HepG2 (cell line): ENCODE measurements at regions not wholly inside any gene's neighbourhood (a gene's known extent, or its start where the extent isn't known, plus 50 kb on each side); places are given as distances from the start of the nearest gene placed in this dataset.

Experiments used
- ATAC-seq: fragments of 200-7000 bp; cut with Tn5 transposase; 3 replicates; pipeline ENCODE4 v1.9.1; 2020; ENCODE audit warnings: mild to moderate bottlenecking, moderate library complexity
- BruUV-seq: library from RNA; stranded (reverse); fragments of 400-500 nt; replicated peaks from 2 replicates; lab custom pipeline; 2021; lab: Mats Ljungman, UMichigan
- CTCF ChIA-PET: fragments of 300-600 bp; formaldehyde crosslinking; extraction: SDS; loops from one replicate; lab custom pipeline; 2021; ENCODE audit warnings: low total read pairs, inconsistent platforms, low intra/inter-chr PET ratio; lab: Yijun Ruan, JAX
- POLR2A ChIA-PET: fragments of 350-600 bp; sonication (Branson Sonifier 250); formaldehyde crosslinking; loops from one replicate; lab custom pipeline; 2020; ENCODE audit warnings: antibody characterized with exemption, inconsistent platforms; lab: Yijun Ruan, JAX
- DNase-seq: peaks from one replicate; pipeline ENCODE4 v3.0.0-alpha.2; 2015; ENCODE audit warnings: low spot score
- FAIRE-seq: peaks from 3 replicates; lab custom pipeline; 2011; peaks lifted over from hg19 to GRCh38; lab: Jason Lieb, UNC
- H2AFZ ChIP-seq: one replicate; pipeline ENCODE4 v1.6.1; 2011; ENCODE audit warnings: low read length, inconsistent platforms
- H3K27ac ChIP-seq: fragments of 300-600 bp; 3 replicates; pipeline ENCODE4 v1.8.0; 2011; ENCODE audit warnings: mixed run types, mild to moderate bottlenecking, mixed read lengths, low read length, inconsistent platforms; ENCODE audit not compliant: insufficient read depth; ENCODE audit errors: extremely low read length
- H3K27me3 ChIP-seq, 2 experiments: fragments of 200-600 bp in 1 of 2; 2 replicates in 1 of 2; 3 replicates in 1 of 2; pipeline versions ENCODE4 v1.6.0 to v1.8.0; 2011; ENCODE audit warnings: low read length in 2 of 2, mild to moderate bottlenecking in 2 of 2, moderate library complexity in 2 of 2, inconsistent platforms in 1 of 2; ENCODE audit not compliant: insufficient read depth in 2 of 2, control insufficient read depth in 1 of 2
- H3K36me3 ChIP-seq, 2 experiments: fragments of 200-600 bp in 1 of 2; replicated peaks in 1 of 2; 2 replicates in 1 of 2; 3 replicates in 1 of 2; pipeline versions ENCODE4 v1.5.1 to v1.8.0; 2011; ENCODE audit warnings: low read length in 2 of 2, inconsistent platforms in 1 of 2; ENCODE audit not compliant: insufficient read depth in 2 of 2, control insufficient read depth in 1 of 2
- H3K4me1 ChIP-seq: 2 replicates; pipeline ENCODE4 v1.5.1; 2012; ENCODE audit warnings: low read length, inconsistent platforms; ENCODE audit not compliant: insufficient read depth
- H3K4me2 ChIP-seq: 2 replicates; pipeline ENCODE4 v1.6.0; 2011; ENCODE audit warnings: low read depth, low read length, inconsistent platforms
- H3K4me3 ChIP-seq, 3 experiments: fragments of 200-600 bp in 1 of 3; sonication (generic), shearing (Covaris generic) in 1 of 3; replicated peaks in 1 of 3; 2 replicates each; pipeline ENCODE4 v1.5.1; 2011 to 2016; ENCODE audit warnings: low read length in 3 of 3, inconsistent platforms in 2 of 3, low read depth in 2 of 3, mild to moderate bottlenecking in 2 of 3, control low read depth in 1 of 3, mixed read lengths in 1 of 3; ENCODE audit not compliant: insufficient read depth in 1 of 3
- H3K79me2 ChIP-seq: one replicate; pipeline ENCODE4 v1.6.1; 2011; ENCODE audit warnings: low read length, inconsistent platforms; ENCODE audit not compliant: insufficient read depth
- H3K9ac ChIP-seq: 2 replicates; pipeline ENCODE4 v1.6.0; 2011; ENCODE audit warnings: mild to moderate bottlenecking, low read depth, low read length, inconsistent platforms; ENCODE audit not compliant: insufficient read depth
- H3K9me3 ChIP-seq: 2 replicates; pipeline ENCODE4 v1.5.1; 2012; ENCODE audit warnings: mild to moderate bottlenecking, low read length
- H4K20me1 ChIP-seq: 2 replicates; pipeline ENCODE4 v1.6.0; 2011; ENCODE audit warnings: inconsistent platforms, mild to moderate bottlenecking, low read length, moderate library complexity; ENCODE audit not compliant: insufficient read depth
- ARID5B ChIP-seq: IDR thresholded peaks from 2 replicates; pipeline ENCODE4 v1.4.0; 2020; ENCODE audit warnings: mild to moderate bottlenecking, missing genetic modification reagents
- GABPB1 ChIP-seq: IDR thresholded peaks from 2 replicates; pipeline ENCODE4 v1.6.1; 2016; ENCODE audit warnings: mild to moderate bottlenecking, missing genetic modification reagents, moderate library complexity, missing compliant biosample characterization
- HNF4G ChIP-seq, 2 experiments: sonication (generic) in 1 of 2; formaldehyde crosslinking in 1 of 2; IDR thresholded peaks; 2 replicates each; pipeline versions ENCODE4 v1.4.0 to v1.6.1; 2011 to 2020; ENCODE audit warnings: borderline replicate concordance in 2 of 2, low read depth in 2 of 2, mild to moderate bottlenecking in 2 of 2, low read length in 1 of 2, missing genetic modification reagents in 1 of 2, moderate library complexity in 1 of 2
- MEF2D ChIP-seq: sonication (generic); formaldehyde crosslinking; IDR thresholded peaks from 2 replicates; pipeline ENCODE4 v1.5.1; 2020; ENCODE audit warnings: mild to moderate bottlenecking, missing genetic modification reagents
- TFDP2 ChIP-seq: sonication (generic); formaldehyde crosslinking; IDR thresholded peaks from 2 replicates; pipeline ENCODE4 v1.4.0; 2020; ENCODE audit warnings: missing genetic modification reagents
- WGBS: methylation state at CpG from one replicate; pipeline ENCODE4 v1.1.6; 2017; ENCODE audit warnings: low lambda C conversion rate; 5-methylcytosine and 5-hydroxymethylcytosine counted together
- in situ Hi-C: cut with HindIII; loops from 2 replicates; pipeline ENCODE4 v1.10.0; 2017; ENCODE audit warnings: low pct_unique_long_range_greater_than_20kb; ENCODE audit not compliant: extremely low pct_ligation_motif_present
- intact Hi-C: fragments of 100-400 bp; cut with micrococcal nuclease; formaldehyde crosslinking; loops from one replicate; pipeline ENCODE4 v1.10.0; 2022; ENCODE audit not compliant: unreplicated experiment
- TF ChIP-seq, protein P1 (sequence below): sonication (generic); formaldehyde crosslinking; IDR thresholded peaks from 2 replicates; pipeline ENCODE4 v1.4.0; 2020; ENCODE audit warnings: missing genetic modification reagents, borderline replicate concordance

DNA sequence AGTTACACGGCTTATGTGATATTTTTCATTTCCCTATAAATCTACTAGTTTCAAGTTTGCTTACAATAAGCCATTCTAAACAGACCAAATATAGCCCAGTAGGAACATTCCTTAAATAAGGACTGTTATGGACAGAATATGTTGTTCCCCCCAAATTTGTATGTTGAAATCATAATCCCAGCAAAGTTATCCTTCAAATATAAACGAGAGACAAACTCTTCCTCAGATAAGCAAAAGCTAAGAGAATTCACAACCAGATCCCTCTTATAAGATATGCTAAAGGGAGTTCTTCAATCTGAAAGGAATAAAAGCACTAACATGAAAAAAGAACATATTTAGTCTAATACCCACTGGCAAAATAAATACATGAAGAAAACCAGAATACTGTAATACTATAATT lies 795.5 kb upstream of the GJE1 start (continued):
- TF ChIP-seq, protein P1, sequence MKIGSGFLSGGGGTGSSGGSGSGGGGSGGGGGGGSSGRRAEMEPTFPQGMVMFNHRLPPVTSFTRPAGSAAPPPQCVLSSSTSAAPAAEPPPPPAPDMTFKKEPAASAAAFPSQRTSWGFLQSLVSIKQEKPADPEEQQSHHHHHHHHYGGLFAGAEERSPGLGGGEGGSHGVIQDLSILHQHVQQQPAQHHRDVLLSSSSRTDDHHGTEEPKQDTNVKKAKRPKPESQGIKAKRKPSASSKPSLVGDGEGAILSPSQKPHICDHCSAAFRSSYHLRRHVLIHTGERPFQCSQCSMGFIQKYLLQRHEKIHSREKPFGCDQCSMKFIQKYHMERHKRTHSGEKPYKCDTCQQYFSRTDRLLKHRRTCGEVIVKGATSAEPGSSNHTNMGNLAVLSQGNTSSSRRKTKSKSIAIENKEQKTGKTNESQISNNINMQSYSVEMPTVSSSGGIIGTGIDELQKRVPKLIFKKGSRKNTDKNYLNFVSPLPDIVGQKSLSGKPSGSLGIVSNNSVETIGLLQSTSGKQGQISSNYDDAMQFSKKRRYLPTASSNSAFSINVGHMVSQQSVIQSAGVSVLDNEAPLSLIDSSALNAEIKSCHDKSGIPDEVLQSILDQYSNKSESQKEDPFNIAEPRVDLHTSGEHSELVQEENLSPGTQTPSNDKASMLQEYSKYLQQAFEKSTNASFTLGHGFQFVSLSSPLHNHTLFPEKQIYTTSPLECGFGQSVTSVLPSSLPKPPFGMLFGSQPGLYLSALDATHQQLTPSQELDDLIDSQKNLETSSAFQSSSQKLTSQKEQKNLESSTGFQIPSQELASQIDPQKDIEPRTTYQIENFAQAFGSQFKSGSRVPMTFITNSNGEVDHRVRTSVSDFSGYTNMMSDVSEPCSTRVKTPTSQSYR: no peak

DNA sequence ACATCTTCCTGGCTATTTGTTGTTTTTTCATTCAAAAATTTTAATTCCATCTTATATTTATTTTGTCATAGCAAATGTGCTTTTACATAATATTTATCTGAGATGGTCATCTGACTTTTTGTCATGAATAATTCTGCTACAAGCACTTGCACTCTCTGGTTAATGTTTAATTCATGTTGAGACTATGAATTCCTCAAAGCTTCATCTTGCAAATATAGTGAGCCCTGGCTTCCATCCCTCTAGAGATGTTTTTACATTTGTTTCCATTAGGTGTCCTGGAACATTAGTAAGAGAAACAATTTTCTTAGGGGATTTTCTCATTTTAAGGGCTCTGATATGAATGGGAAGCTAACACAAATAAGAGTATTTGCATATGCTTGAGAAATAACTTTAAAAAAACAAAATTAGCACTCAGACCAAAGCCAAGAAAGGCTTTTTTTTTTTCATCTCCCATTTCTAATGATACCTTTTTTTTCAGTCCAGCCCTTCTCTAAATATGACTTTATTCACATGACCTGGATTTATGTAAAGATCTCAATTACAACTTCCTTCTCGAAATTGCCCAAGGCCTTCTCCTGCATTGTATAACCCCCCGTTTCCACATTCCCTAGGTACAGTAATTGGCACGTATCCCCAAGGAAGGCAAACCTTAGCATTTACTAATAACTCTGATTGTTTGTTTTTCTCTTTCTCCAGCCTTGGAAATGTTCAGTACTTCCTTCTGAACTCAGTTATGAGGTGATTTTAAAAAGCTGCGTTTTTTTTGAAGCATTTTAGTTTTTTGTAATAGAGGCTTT lies 797.0 kb upstream of the GJE1 start:
- no peaks in the 10 kb centered on the region for H3K79me2 ChIP-seq
- no TSS peak for BruUV-seq
- FAIRE-seq: no peak
- ATAC-seq: no peak
- DNase-seq: no peak
- intact Hi-C loops: no loop called here
- H3K36me3 ChIP-seq: no peaks in the 10 kb centered on the region
- H4K20me1 ChIP-seq: no peaks in the 10 kb centered on the region
- H3K4me1 ChIP-seq: no peaks in the 10 kb centered on the region
- in situ Hi-C loops: no loop called here
- WGBS: 3% methylated on average over 4 of the region's 4 CpGs
- H2AFZ ChIP-seq: no peak overlapping the region
- no peaks in the 10 kb centered on the region for H3K27me3 ChIP-seq
- H3K9me3 ChIP-seq: no peaks in the 10 kb centered on the region
- H3K27ac ChIP-seq: no peak overlapping the region
- no peak overlapping the region for H3K4me2 ChIP-seq
- no peak overlapping the region for H3K9ac ChIP-seq
- POLR2A ChIA-PET: no interaction called here
- CTCF ChIA-PET: no interaction called here
- no peak overlapping the region for H3K4me3 ChIP-seq
- no peak for TF ChIP-seq TFDP2
- no peak for TF ChIP-seq MEF2D (CRISPR knock-in tag)
- no peak for TF ChIP-seq GABPB1 (CRISPR knock-in tag)
- TF ChIP-seq HNF4G (IDR thresholded peaks at IDR 0.05; ENCODE audit: borderline replicate concordance, low read depth, low read length): no peak
- no peak for TF ChIP-seq HNF4G (CRISPR knock-in tag; IDR thresholded peaks at IDR 0.05; ENCODE audit: borderline replicate concordance, low read depth)
- TF ChIP-seq ARID5B (CRISPR knock-in tag): no peak
